K562 (cell line): ENCODE measurements at regions not wholly inside any gene's neighbourhood (a gene's known extent, or its start where the extent isn't known, plus 50 kb on each side); places are given as distances from the start of the nearest gene placed in this dataset.

ENCODE experiments used
- CC2D1A ChIP-seq: fragments of 450-650 bp; IDR thresholded peaks from 2 replicates; pipeline ENCODE4 v1.6.1; 2017; ENCODE audit warnings: mild to moderate bottlenecking
- CHCHD3 ChIP-seq: fragments of 250-450 bp; sonication (Bioruptor Pico); IDR thresholded peaks from 2 replicates; pipeline ENCODE4 v2.1.2; 2022; ENCODE audit warnings: mild to moderate bottlenecking
- FIP1L1 ChIP-seq: fragments of 200-400 bp; formaldehyde crosslinking; IDR thresholded peaks from 2 replicates; pipeline ENCODE4 v1.6.1; 2018; ENCODE audit warnings: mild to moderate bottlenecking, low read depth, low read length; ENCODE audit not compliant: poor library complexity, severe bottlenecking
- NR0B1 ChIP-seq: fragments of 450-650 bp; IDR thresholded peaks from one replicate; pipeline ENCODE4 v1.6.1; 2018; ENCODE audit warnings: mild to moderate bottlenecking, moderate library complexity; ENCODE audit not compliant: partially characterized antibody
- PHB ChIP-seq: fragments of 250-450 bp; sonication (Bioruptor Pico); IDR thresholded peaks from 2 replicates; pipeline ENCODE4 v1.5.0; 2021
- SFPQ ChIP-seq: fragments of 200-400 bp; formaldehyde crosslinking; IDR thresholded peaks from 2 replicates; pipeline ENCODE4 v1.6.1; 2017; ENCODE audit warnings: mild to moderate bottlenecking, low read depth, low read length, moderate library complexity

- TF ChIP-seq SFPQ (no peak), CHCHD3 (CRISPR knock-in tag) (no peak), FIP1L1 (no peak), CC2D1A (no peak), PHB (no peak), NR0B1 (no peak)
- TF ChIP-seq, all 486 proteins: peak for 0
Observed at GRCh38 chr14:30271811-30272323, 287.1 kb upstream of the G2E3 start (continued).
